Aorta (tissue), 5 donors: ENCODE measurements at regions not wholly inside any gene's neighbourhood (a gene's known extent, or its start where the extent isn't known, plus 50 kb on each side); places are given as distances from the start of the nearest gene placed in this dataset.
"Not testable (repeated sequence)": the region's sequence is repeated elsewhere in the genome, so short reads cannot be mapped to it uniquely, and the experiment has no call there.

ENCODE experiments used
- ATAC-seq: fragments of 200-7000 bp; cut with Tn5 transposase; one replicate; pipeline ENCODE4 v1.9.1; 2022; ENCODE audit warnings: moderate library complexity; ENCODE audit not compliant: low FRiP score
- DNase-seq, 2 donors: peaks; one replicate each; pipeline ENCODE4 v3.0.0-alpha.2; 2020
- H3K27ac ChIP-seq, 2 donors: one replicate each; pipeline ENCODE4 v1.5.1; 2013; ENCODE audit warnings: low read length in 2 of 2, mild to moderate bottlenecking in 2 of 2, moderate library complexity in 2 of 2, control low read depth in 1 of 2, inconsistent platforms in 1 of 2, low read depth in 1 of 2
- H3K27me3 ChIP-seq, 2 donors: one replicate each; pipeline ENCODE4 v1.6.1; 2013; ENCODE audit warnings: control low read depth in 1 of 2, low read length in 1 of 2, mild to moderate bottlenecking in 1 of 2, moderate library complexity in 1 of 2; ENCODE audit not compliant: insufficient read depth in 2 of 2, control insufficient read depth in 1 of 2
- H3K36me3 ChIP-seq, 2 donors: one replicate each; pipeline ENCODE4 v1.6.1; 2013; ENCODE audit warnings: control low read depth in 1 of 2, low read length in 1 of 2, mild to moderate bottlenecking in 1 of 2; ENCODE audit not compliant: insufficient read depth in 2 of 2, control insufficient read depth in 1 of 2
- H3K4me1 ChIP-seq, 2 donors: one replicate each; pipeline ENCODE4 v1.6.1; 2013; ENCODE audit warnings: low read length in 2 of 2, control low read depth in 1 of 2, mild to moderate bottlenecking in 1 of 2, moderate library complexity in 1 of 2; ENCODE audit not compliant: insufficient read depth in 2 of 2, control insufficient read depth in 1 of 2
- H3K4me3 ChIP-seq, 2 donors: one replicate each; pipeline ENCODE4 v1.5.1; 2013; ENCODE audit warnings: low read length in 2 of 2, control low read depth in 1 of 2, mild to moderate bottlenecking in 1 of 2
- H3K9me3 ChIP-seq: one replicate; pipeline ENCODE4 v1.6.1; 2013; ENCODE audit warnings: mild to moderate bottlenecking, low read length; ENCODE audit not compliant: control insufficient read depth
- WGBS, 2 donors: extraction: QIAGEN DNeasy Blood & Tissue Kit; methylation state at CpG; one replicate each; pipeline ENCODE4 v1.1.7; 2013; 5-methylcytosine and 5-hydroxymethylcytosine counted together
- intact Hi-C, 2 donors: fragments of 100-400 bp; cut with DNase I; formaldehyde crosslinking; loops; one replicate each; pipeline versions ENCODE4 v1.14.2 to v1.15.0; 2022
- donor health status: healthy with polysubstance abuse.
- donor health status: Bipolar disorder and iron deficiency.
- donor health status: DM: no; HTN: no; CAD: no.
- donor health status: DM: no; HTN: no; CAD: no.
- donor health status: DM: yes; HTN: yes; CAD: no.

DNA sequence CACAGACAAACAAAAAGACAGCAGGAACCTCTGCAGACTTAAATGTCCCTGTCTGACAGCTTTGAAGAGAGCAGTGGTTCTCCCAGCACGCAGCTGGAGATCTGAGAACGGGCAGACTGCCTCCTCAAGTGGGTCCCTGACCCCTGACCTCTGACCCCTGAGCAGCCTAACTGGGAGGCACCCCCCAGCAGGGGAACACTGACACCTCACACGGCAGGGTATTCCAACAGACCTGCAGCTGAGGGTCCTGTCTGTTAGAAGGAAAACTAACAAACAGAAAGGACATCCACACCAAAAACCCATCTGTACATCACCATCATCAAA lies 182.3 kb upstream of the NECTIN3 start:
- H3K27me3 ChIP-seq, DNase-seq, H3K36me3 ChIP-seq, H3K4me3 ChIP-seq, H3K27ac ChIP-seq, ATAC-seq, H3K4me1 ChIP-seq, H3K9me3 ChIP-seq, intact Hi-C loops: not testable (repeated sequence)
- WGBS, 2 donors: 56% methylated on average over 3 of the region's 3 CpGs; no CpG with 5 or more reads in 1 of the 2 donors

GRCh38 chr3:110894574-110894973 lies 177.0 kb upstream of the NECTIN3 start:
- Histone ChIP-seq H3K27me3 (no peaks in the 10 kb centered on the region), H3K4me3 (no peak overlapping the region), H3K4me1 (no peaks in the 10 kb centered on the region), H3K27ac (no peak overlapping the region), H3K9me3 (no peaks in the 10 kb centered on the region), H3K36me3 (no peaks in the 10 kb centered on the region)
- WGBS, 2 donors: 89 to 92% methylated on average over 2 of the region's 2 CpGs
- DNase-seq (no peak), ATAC-seq (no peak)
- intact Hi-C loops: no loop called here

- Histone ChIP-seq H3K9me3 (no peaks in the 10 kb centered on the region), H3K27ac (no peak overlapping the region), H3K4me1 (no peaks in the 10 kb centered on the region), H3K27me3 (no peaks in the 10 kb centered on the region), H3K4me3 (no peak overlapping the region), H3K36me3 (no peaks in the 10 kb centered on the region)
- intact Hi-C loops: no loop called here
- 91 to 95% methylated on average over 1 of the region's 1 CpG for WGBS, 2 donors
- no peak for ATAC-seq
- no peak for DNase-seq
These were observed 176.6 kb upstream of the NECTIN3 start for GRCh38 chr3:110895054-110895453.

DNA sequence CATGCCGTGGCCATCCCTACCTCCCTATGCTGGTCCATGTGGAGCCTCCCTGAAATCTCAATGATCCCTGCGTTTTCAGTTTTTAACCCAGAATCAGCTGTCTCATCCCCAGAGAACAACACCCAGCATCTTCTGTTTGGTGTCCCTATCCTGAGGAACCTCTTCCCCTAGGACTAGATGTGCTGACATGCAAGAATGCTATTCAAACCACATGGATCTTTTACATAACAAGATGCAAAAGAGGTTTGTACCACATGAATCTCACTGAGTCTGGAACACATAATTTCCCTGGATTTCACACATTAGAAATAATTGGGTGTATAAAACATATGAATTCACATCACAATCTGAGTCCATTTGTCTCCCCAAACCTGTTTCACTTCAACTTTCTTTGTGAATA lies 174.6 kb upstream of the NECTIN3 start:
- H3K27me3 ChIP-seq: no peaks in the 10 kb centered on the region
- WGBS, 2 donors: 87 to 90% methylated on average over 2 of the region's 2 CpGs
- H3K9me3 ChIP-seq: no peaks in the 10 kb centered on the region
- no peaks in the 10 kb centered on the region for H3K36me3 ChIP-seq
- no peak for DNase-seq
- no peak overlapping the region for H3K27ac ChIP-seq
- no peak for ATAC-seq
- intact Hi-C loops: no loop called here
- no peaks in the 10 kb centered on the region for H3K4me1 ChIP-seq
- H3K4me3 ChIP-seq: no peak overlapping the region

DNA sequence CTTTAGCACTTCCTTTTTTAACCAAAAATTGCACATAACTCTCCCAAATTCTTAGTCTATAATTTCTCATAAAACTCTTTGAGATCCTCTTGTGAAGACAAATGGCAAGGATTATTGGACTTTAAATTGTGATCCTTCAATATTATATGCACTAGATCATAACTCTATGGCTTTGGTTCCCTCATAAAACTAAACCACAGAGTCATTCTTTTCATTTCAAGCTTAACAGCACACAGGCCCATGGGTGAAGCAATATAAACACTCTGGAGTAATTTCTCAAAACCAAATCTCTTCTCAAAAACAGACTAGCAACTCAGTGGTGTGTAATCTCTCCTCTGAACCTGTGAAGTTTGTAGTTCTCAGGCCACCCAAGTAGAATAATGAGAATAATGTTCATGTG lies 171.0 kb upstream of the NECTIN3 start:
- intact Hi-C loops: no loop called here
- H3K27ac ChIP-seq: no peak overlapping the region
- no peaks in the 10 kb centered on the region for H3K36me3 ChIP-seq
- no peaks in the 10 kb centered on the region for H3K9me3 ChIP-seq
- no peaks in the 10 kb centered on the region for H3K27me3 ChIP-seq
- DNase-seq (no peak), ATAC-seq (no peak)
- no peak overlapping the region for H3K4me3 ChIP-seq
- H3K4me1 ChIP-seq: no peaks in the 10 kb centered on the region

- no peaks in the 10 kb centered on the region for H3K27me3 ChIP-seq
- WGBS, 2 donors: 88% methylated on average over 1 of the region's 1 CpG
- no peak for DNase-seq
- H3K9me3 ChIP-seq: no peaks in the 10 kb centered on the region
- no peak overlapping the region for H3K27ac ChIP-seq
- intact Hi-C loops: no loop called here
- no peak for ATAC-seq
- H3K4me3 ChIP-seq: no peak overlapping the region
- peaks cover 0 to 1% of the 10 kb centered on the region in 2 donors for H3K4me1 ChIP-seq
- no peaks in the 10 kb centered on the region for H3K36me3 ChIP-seq
These were observed 170.1 kb upstream of the NECTIN3 start for GRCh38 chr3:110901536-110901935.

DNA sequence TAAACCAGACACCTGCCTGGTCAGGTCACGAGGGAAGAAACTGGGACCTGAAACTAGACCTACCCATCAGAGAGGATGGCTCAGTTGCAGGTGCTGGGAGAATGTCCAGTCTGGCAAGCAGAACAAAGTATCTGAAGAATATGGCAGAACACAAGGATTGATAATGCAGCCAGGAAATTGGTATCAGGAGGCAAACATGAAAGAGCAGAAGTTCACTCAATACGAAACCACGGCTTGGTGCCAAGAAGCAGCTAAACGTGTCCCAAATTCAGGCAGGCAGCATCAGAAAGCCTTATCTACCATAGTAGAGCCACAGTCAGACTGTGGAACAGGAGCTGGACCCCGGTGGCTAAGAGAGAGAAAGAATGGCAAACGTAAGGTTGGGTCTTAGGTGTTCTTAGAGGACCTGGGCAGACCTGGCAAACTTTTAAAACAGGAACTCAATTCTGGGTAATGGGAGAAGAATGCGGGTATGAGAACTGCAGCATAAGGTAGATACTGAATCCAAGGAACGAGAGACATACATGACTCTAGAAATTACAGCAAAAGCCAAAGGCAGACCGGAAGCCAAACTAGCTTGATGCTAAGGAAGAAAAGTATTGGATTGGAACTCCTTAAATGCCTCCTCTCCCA lies 169.0 kb upstream of the NECTIN3 start:
- ATAC-seq: no peak
- WGBS, 2 donors: 85 to 86% methylated on average over 9 of the region's 9 CpGs

GRCh38 chr3:110903771-110904519 lies 167.7 kb upstream of the NECTIN3 start:
- Histone ChIP-seq H3K4me1 (peaks cover 0 to 1% of the 10 kb centered on the region in 2 donors), H3K27ac (no peak overlapping the region), H3K9me3 (no peaks in the 10 kb centered on the region), H3K27me3 (no peaks in the 10 kb centered on the region), H3K4me3 (no peak overlapping the region), H3K36me3 (no peaks in the 10 kb centered on the region)
- no peak for DNase-seq
- intact Hi-C loops: no loop called here
- WGBS, 2 donors: 77 to 79% methylated on average over 4 of the region's 4 CpGs
- no peak for ATAC-seq

More for the DNA sequence above, 169.0 kb upstream of the NECTIN3 start:
- intact Hi-C loops: no loop called here
- DNase-seq: no peak
- Histone ChIP-seq H3K27me3 (no peaks in the 10 kb centered on the region), H3K36me3 (no peaks in the 10 kb centered on the region), H3K4me3 (no peak overlapping the region), H3K27ac (no peak overlapping the region), H3K9me3 (no peaks in the 10 kb centered on the region), H3K4me1 (peaks cover 0 to 1% of the 10 kb centered on the region in 2 donors)

- Histone ChIP-seq H3K4me1 (peaks cover 0 to 1% of the 10 kb centered on the region in 2 donors), H3K27ac (no peak overlapping the region), H3K36me3 (no peaks in the 10 kb centered on the region), H3K27me3 (no peaks in the 10 kb centered on the region), H3K4me3 (no peak overlapping the region), H3K9me3 (no peaks in the 10 kb centered on the region)
- 94 to 96% methylated on average over 3 of the region's 3 CpGs for WGBS, 2 donors
- ATAC-seq: no peak
- intact Hi-C loops: no loop called here
- DNase-seq: no peak
These were observed 167.1 kb upstream of the NECTIN3 start for GRCh38 chr3:110904520-110904890.
